ENCODE measurements at regions not wholly inside any gene's neighbourhood (a gene's known extent, or its start where the extent isn't known, plus 50 kb on each side); places are given as distances from the start of the nearest gene placed in this dataset.
"Not testable (repeated sequence)": the region's sequence is repeated elsewhere in the genome, so short reads cannot be mapped to it uniquely, and the experiment has no call there.

GRCh38 chr3:66842761-66843464 is 155.2 kb upstream of the KBTBD8 start:
- H3K4me1 Mint-ChIP-seq; H3K27me3 Mint-ChIP-seq; CTCF ChIA-PET; H3K27ac Mint-ChIP-seq; H3K4me3 Mint-ChIP-seq; intact Hi-C loops (cut with micrococcal nuclease); DNase-seq; H3K4me1 ChIP-seq (ENCODE audit: control insufficient read depth in 2 of 2, insufficient read depth in 2 of 2, low read length in 2 of 2); POLR2A ChIA-PET; H3K4me3 ChIP-seq (ENCODE audit: low read length); H3K27ac ChIP-seq (ENCODE audit: low read depth, low read length); ATAC-seq; H3K36me3 ChIP-seq (ENCODE audit: control insufficient read depth in 2 of 3, insufficient read depth in 3 of 3, low read length in 3 of 3); H3K27me3 ChIP-seq (ENCODE audit: control insufficient read depth in 2 of 2, insufficient read depth in 2 of 2, low read length in 2 of 2); H3K36me3 Mint-ChIP-seq; H3K9me3 ChIP-seq (ENCODE audit: control insufficient read depth in 2 of 3, low read length in 3 of 3): not testable (repeated sequence)
- H3K9me3 Mint-ChIP-seq = peaks cover 0 to 36% (median 13%) of the 10 kb centered on the region in 11 donors

GRCh38 chr3:66851894-66852613 is 146.1 kb upstream of the KBTBD8 start:
- H3K9me3 Mint-ChIP-seq = peaks cover 0 to 13% (median 2%) of the 10 kb centered on the region in 11 donors

GRCh38 chr3:66854601-66855151 is 143.4 kb upstream of the KBTBD8 start:
- no peaks in the 10 kb centered on the region for H3K27me3 ChIP-seq (ENCODE audit: control insufficient read depth in 2 of 2, insufficient read depth in 2 of 2, low read length in 2 of 2)
- POLR2A ChIA-PET = no interaction called here
- Mint-ChIP-seq H3K9me3 (peaks cover 0 to 4% (median 0%) of the 10 kb centered on the region in 11 donors), H3K4me1 (no peaks in the 10 kb centered on the region), H3K27me3 (peaks cover 0 to 11% (median 6%) of the 10 kb centered on the region in 5 donors), H3K36me3 (no peaks in the 10 kb centered on the region), H3K27ac (no peak overlapping the region), H3K4me3 (no peak overlapping the region)
- H3K9me3 ChIP-seq (ENCODE audit: control insufficient read depth in 2 of 3, low read length in 3 of 3) = no peaks in the 10 kb centered on the region
- H3K27ac ChIP-seq (ENCODE audit: low read depth, low read length) = no peak overlapping the region
- DNase-seq (no peak), ATAC-seq (no peak)
- intact Hi-C loops (cut with micrococcal nuclease) = no loop called here
- H3K36me3 ChIP-seq (ENCODE audit: control insufficient read depth in 2 of 3, insufficient read depth in 3 of 3, low read length in 3 of 3) = no peaks in the 10 kb centered on the region
- H3K4me3 ChIP-seq (ENCODE audit: low read length) = no peak overlapping the region
- H3K4me1 ChIP-seq (ENCODE audit: control insufficient read depth in 2 of 2, insufficient read depth in 2 of 2, low read length in 2 of 2) = no peaks in the 10 kb centered on the region
- CTCF ChIA-PET = interaction anchor here (0.6 kb wide), 1 partner anchor 1089 kb away, joined by 3 read pairs; no protein-coding TSS in a partner anchor

More at GRCh38 chr3:66851894-66852613, 146.1 kb upstream of the KBTBD8 start:
- no peak overlapping the region for H3K4me3 Mint-ChIP-seq
- Histone ChIP-seq H3K9me3 (ENCODE audit: control insufficient read depth in 2 of 3, low read length in 3 of 3) (no peaks in the 10 kb centered on the region), H3K4me3 (ENCODE audit: low read length) (no peak overlapping the region), H3K4me1 (ENCODE audit: control insufficient read depth in 2 of 2, insufficient read depth in 2 of 2, low read length in 2 of 2) (no peaks in the 10 kb centered on the region), H3K27me3 (ENCODE audit: control insufficient read depth in 2 of 2, insufficient read depth in 2 of 2, low read length in 2 of 2) (no peaks in the 10 kb centered on the region), H3K27ac (ENCODE audit: low read depth, low read length) (no peak overlapping the region), H3K36me3 (ENCODE audit: control insufficient read depth in 2 of 3, insufficient read depth in 3 of 3, low read length in 3 of 3) (no peaks in the 10 kb centered on the region)
- POLR2A ChIA-PET = no interaction called here
- intact Hi-C loops (cut with micrococcal nuclease) = no loop called here
- H3K27me3 Mint-ChIP-seq = peaks cover 0 to 11% (median 6%) of the 10 kb centered on the region in 5 donors
- no peak overlapping the region for H3K27ac Mint-ChIP-seq
- H3K4me1 Mint-ChIP-seq = no peaks in the 10 kb centered on the region
- no peaks in the 10 kb centered on the region for H3K36me3 Mint-ChIP-seq
- no peak for ATAC-seq
- CTCF ChIA-PET = no interaction called here
- DNase-seq = no peak

GRCh38 chr3:66856533-66856932 is 141.6 kb upstream of the KBTBD8 start:
- H3K9me3 Mint-ChIP-seq = peaks cover 0 to 4% (median 0%) of the 10 kb centered on the region in 11 donors
- no peak overlapping the region for H3K27ac Mint-ChIP-seq
- Histone ChIP-seq H3K9me3 (ENCODE audit: control insufficient read depth in 2 of 3, low read length in 3 of 3) (no peaks in the 10 kb centered on the region), H3K4me3 (ENCODE audit: low read length) (no peak overlapping the region), H3K36me3 (ENCODE audit: control insufficient read depth in 2 of 3, insufficient read depth in 3 of 3, low read length in 3 of 3) (no peaks in the 10 kb centered on the region), H3K27ac (ENCODE audit: low read depth, low read length) (no peak overlapping the region), H3K4me1 (ENCODE audit: control insufficient read depth in 2 of 2, insufficient read depth in 2 of 2, low read length in 2 of 2) (no peaks in the 10 kb centered on the region), H3K27me3 (ENCODE audit: control insufficient read depth in 2 of 2, insufficient read depth in 2 of 2, low read length in 2 of 2) (no peaks in the 10 kb centered on the region)
- no peak for ATAC-seq
- no peaks in the 10 kb centered on the region for H3K36me3 Mint-ChIP-seq
- DNase-seq = no peak
- POLR2A ChIA-PET = no interaction called here
- no peak overlapping the region for H3K4me3 Mint-ChIP-seq
- H3K27me3 Mint-ChIP-seq = peaks cover 0 to 11% (median 6%) of the 10 kb centered on the region in 5 donors
- intact Hi-C loops (cut with micrococcal nuclease) = no loop called here
- CTCF ChIA-PET = no interaction called here
- no peaks in the 10 kb centered on the region for H3K4me1 Mint-ChIP-seq

- Histone ChIP-seq H3K27me3 (ENCODE audit: control insufficient read depth in 2 of 2, insufficient read depth in 2 of 2, low read length in 2 of 2) (no peaks in the 10 kb centered on the region), H3K9me3 (ENCODE audit: control insufficient read depth in 2 of 3, low read length in 3 of 3) (no peaks in the 10 kb centered on the region), H3K36me3 (ENCODE audit: control insufficient read depth in 2 of 3, insufficient read depth in 3 of 3, low read length in 3 of 3) (no peaks in the 10 kb centered on the region), H3K27ac (ENCODE audit: low read depth, low read length) (no peak overlapping the region), H3K4me1 (ENCODE audit: control insufficient read depth in 2 of 2, insufficient read depth in 2 of 2, low read length in 2 of 2) (no peaks in the 10 kb centered on the region), H3K4me3 (ENCODE audit: low read length) (no peak overlapping the region)
- no peak for ATAC-seq
- H3K9me3 Mint-ChIP-seq = peaks cover 0 to 4% (median 0%) of the 10 kb centered on the region in 11 donors
- H3K4me3 Mint-ChIP-seq = no peak overlapping the region
- ChIA-PET POLR2A (no interaction called here), CTCF (no interaction called here)
- intact Hi-C loops (cut with micrococcal nuclease) = no loop called here
- H3K27ac Mint-ChIP-seq = no peak overlapping the region
- no peaks in the 10 kb centered on the region for H3K36me3 Mint-ChIP-seq
- no peaks in the 10 kb centered on the region for H3K4me1 Mint-ChIP-seq
- DNase-seq = no peak
- H3K27me3 Mint-ChIP-seq = peaks cover 0 to 11% (median 6%) of the 10 kb centered on the region in 5 donors
Measured at GRCh38 chr3:66858656-66859381, 139.3 kb upstream of the KBTBD8 start.

- no peak overlapping the region for H3K4me3 ChIP-seq (ENCODE audit: low read length)
- Mint-ChIP-seq H3K9me3 (peaks cover 0 to 6% (median 0%) of the 10 kb centered on the region in 11 donors), H3K27ac (no peak overlapping the region), H3K4me1 (no peaks in the 10 kb centered on the region), H3K4me3 (no peak overlapping the region), H3K27me3 (peaks cover 0 to 13% (median 0%) of the 10 kb centered on the region in 5 donors), H3K36me3 (no peaks in the 10 kb centered on the region)
- H3K36me3 ChIP-seq (ENCODE audit: control insufficient read depth in 2 of 3, insufficient read depth in 3 of 3, low read length in 3 of 3) = no peaks in the 10 kb centered on the region
- H3K9me3 ChIP-seq (ENCODE audit: control insufficient read depth in 2 of 3, low read length in 3 of 3) = no peaks in the 10 kb centered on the region
- DNase-seq (no peak), ATAC-seq (no peak)
- H3K4me1 ChIP-seq (ENCODE audit: control insufficient read depth in 2 of 2, insufficient read depth in 2 of 2, low read length in 2 of 2) = no peaks in the 10 kb centered on the region
- H3K27ac ChIP-seq (ENCODE audit: low read depth, low read length) = no peak overlapping the region
- no peaks in the 10 kb centered on the region for H3K27me3 ChIP-seq (ENCODE audit: control insufficient read depth in 2 of 2, insufficient read depth in 2 of 2, low read length in 2 of 2)
- ChIA-PET POLR2A (no interaction called here), CTCF (no interaction called here)
- intact Hi-C loops (cut with micrococcal nuclease) = no loop called here
Measured at GRCh38 chr3:66860771-66861170, 137.3 kb upstream of the KBTBD8 start.
